HG02885 (cell line): ENCODE measurements at regions not wholly inside any gene's neighbourhood (a gene's known extent, or its start where the extent isn't known, plus 50 kb on each side); places are given as distances from the start of the nearest gene placed in this dataset.
"Not testable (repeated sequence)": the region's sequence is repeated elsewhere in the genome, so short reads cannot be mapped to it uniquely, and the experiment has no call there.

Source experiments
- ATAC-seq: cut with Tn5 transposase; IDR thresholded peaks from one replicate; pipeline ENCODE4 v1.9.1; 2021; ENCODE audit warnings: mild to moderate bottlenecking; ENCODE audit not compliant: unreplicated experiment, poor library complexity

DNA sequence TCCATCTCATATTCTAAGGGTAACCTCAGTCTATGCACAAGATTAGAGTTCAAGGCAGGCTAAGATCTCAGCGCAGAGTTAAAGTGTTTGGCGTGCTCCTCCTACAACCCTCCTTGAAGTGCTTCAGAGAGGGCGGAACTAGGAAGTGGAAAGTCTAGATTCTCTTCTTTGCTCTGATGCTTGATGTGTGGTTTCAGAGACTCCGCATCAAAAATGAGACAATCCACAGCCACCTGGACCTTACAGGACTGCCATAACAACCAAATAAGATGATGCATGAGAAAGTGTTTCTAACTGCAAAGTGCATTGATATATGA lies 161.3 kb upstream of the ATP11B start:
- no peak for ATAC-seq

DNA sequence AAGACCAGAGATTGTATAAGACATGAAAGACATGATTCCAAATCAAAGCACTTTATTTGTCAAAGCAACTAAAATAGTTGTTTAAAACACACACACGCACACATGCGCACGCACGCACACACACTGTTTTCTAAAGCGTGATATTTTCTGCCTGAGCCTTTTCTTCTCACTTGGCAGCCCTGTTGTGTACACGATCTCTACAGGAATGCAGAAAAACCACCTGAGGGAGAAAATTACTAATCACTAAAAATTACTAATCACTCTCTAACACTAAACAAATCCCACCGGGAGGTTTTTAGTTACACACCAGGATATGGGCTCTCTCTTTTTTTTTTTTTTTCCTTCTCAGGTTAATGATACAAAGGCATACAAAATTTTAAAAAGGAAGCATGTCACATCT lies 160.1 kb upstream of the ATP11B start:
- ATAC-seq = no peak

DNA sequence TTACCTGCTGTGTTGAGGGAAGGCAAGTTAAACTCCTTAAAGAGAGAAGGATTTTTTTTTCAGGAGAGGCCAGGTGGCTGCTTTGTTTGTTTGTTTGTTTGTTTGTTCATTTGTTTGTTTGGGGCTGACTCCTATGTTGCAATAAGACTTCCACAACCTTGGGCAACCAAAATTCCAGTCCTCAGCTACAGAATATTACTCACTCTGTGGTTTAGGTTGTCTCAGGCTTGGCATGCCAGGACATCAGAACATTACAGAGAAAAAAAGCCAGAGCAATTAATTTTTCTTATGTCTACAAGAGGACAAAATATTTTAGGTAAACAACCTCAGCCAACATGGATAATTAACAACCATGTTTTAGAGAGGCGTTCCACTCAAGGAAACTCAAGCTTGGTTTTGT lies 156.7 kb upstream of the ATP11B start:
- no peak for ATAC-seq

DNA sequence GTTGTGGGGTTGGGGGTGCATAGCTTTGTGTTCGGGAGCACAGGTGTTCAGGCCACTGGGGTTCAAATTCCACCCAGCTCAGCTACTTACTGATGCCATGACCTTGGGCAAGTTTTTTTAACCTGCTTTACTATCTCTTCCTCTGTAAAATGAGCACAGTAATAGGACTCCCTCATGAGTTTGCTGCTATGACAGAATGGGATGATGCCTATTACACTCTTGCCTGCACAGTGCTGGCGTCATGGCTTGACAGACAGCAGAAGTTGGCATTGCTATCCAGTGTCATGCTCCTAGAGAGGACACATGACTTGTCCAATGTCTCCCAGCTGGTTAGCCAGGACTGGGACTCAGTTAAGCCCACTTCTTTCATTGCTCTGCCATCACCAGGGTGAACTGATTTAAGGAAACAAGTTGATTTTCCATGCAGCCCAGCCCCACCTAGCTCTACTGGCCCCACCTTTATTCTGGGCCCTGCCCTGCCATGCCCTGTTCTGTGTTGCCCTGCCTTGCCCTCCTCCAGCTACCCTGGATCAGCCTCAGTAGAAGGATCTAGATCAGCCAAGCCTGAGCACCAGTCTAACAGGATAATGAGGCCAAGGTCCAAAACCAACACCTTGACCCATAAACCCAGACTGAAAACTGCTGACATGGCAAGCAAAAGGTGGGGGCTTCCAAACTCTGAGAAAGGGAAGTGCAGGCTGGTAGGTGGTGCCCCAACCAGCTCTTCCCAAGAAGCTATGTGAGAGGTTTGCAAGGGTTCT lies 155.8 kb upstream of the ATP11B start:
- ATAC-seq = no peak

DNA sequence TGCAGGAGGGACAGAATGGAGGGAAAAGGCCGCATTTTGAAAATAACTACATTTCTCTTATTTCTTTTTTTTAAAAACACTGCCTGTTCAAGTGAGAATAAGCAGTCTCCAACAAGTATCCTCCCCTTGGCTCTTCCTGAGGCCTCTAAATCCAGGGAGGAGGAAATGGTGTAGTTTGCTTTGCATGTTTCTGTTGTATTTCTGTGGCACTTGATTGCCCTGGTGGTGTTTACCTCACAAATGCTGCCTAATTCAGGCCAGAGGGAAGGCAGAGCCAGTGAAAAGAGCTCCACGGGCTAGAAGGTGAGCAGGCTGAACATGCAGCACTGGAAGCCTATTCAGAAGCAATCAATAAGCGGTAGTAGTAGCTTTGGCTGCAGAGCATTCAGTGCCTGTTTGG lies 149.3 kb upstream of the ATP11B start:
- ATAC-seq = no peak

DNA sequence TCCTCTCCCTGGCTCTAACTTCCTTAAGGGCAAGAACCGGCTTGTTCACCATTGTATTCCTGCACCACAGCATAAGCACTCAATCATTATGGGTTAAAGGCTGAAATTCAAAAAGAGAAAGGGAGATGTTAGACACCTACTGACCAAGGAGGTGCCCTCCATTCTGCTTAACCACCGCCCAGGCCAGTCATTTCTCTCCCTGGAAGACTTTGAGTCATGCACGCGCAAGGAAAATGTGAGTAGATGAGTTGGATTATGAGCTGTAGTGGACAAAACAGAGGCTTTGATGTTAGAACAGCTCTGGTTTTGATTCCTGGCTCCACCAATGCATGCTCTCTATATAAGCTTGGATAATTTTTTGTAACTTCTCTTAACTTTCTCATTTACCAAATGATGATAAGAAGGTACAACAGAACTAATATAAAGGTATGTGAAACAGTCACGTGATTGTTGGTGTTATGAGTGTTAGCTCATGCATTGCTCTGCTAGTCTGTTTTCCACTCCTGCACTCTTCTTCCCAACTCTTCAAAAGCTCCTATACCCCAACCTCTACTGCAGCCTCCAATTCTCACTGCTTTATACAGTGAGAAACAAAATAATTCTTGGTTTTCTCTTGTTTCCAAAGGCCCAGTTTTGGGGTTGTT lies 148.4 kb upstream of the ATP11B start:
- ATAC-seq = peak; percentile 61

DNA sequence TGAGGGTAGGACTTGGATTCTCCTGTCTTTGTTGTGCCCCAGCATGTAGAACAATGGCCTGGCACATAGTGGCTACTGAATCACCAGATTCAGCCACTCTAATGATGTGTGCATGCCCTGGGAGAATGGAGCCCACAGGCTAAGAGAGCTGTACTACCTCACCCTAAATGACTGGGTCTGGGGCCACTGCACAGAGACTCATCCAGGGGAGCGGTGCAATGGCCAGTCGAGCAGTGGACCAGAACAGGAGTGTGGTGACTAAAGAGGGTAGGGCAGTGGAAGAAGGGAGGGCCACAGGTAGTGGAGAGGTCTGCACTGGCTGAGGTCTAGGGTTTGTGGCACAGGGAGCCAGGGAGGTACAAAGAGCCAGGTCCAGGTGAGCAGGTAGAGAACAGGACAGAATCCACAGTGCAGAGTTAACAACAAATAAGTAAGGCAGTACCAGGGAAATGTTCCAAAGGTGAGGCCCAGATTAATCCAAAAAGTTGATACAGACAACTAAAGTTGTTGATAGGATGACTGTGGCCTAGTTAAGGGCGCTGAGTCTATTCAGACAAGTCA lies 142.7 kb upstream of the ATP11B start:
- no peak for ATAC-seq

DNA sequence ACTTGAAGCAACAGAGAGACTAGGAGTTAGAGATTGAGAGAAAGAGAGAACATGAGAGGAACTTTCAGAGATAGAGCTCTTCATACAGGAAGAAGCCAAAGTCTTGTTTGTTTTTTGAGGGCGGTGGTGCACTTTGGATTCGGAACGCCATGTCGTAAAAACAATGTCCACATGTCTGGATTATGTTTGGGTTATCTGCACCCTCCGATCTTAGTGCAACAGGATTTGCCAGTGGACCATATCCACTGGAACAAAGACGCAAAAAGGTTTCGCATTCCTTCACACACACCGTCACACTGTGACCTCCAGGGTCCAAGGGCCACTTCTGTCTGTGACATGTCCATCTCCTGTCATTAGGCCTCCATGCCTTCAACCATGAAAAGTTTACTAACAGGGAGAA lies 141.8 kb upstream of the ATP11B start:
- no peak for ATAC-seq

DNA sequence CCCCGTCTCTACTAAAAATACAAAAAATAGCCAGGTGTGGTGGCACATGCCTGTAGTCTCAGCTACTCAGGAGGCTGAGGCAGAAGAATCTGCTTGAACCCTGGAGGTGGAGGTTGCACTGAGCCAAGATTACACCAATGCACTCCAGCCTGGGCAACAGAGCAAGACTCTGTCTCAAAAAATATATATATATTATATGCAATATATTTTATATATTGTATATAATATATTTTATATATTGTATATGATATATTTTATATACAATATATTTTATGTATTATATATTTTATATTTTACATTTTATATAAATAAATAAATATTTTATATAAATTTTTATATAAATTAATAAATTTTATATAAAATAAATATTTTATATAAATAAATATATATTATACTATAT lies 140.2 kb upstream of the ATP11B start:
- not testable (repeated sequence) for ATAC-seq

DNA sequence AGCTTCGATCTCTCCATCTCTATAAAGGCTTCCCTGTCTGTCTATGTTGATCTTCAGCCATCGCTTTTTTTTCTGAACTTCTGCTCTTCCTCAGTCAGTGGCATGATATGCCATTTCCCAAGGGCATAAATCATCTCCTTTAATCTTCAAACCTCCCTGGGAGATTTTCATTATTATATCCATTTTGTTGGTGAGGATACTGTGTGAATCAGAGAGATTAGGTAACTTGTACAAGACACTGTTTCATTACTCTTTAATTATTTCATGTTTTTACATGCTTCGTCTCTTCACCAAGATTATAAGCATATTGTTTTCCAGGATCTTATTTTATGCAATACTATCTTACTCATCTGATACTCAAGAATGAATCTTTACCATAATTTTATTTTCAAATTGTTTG lies 124.8 kb upstream of the ATP11B start:
- ATAC-seq = no peak

DNA sequence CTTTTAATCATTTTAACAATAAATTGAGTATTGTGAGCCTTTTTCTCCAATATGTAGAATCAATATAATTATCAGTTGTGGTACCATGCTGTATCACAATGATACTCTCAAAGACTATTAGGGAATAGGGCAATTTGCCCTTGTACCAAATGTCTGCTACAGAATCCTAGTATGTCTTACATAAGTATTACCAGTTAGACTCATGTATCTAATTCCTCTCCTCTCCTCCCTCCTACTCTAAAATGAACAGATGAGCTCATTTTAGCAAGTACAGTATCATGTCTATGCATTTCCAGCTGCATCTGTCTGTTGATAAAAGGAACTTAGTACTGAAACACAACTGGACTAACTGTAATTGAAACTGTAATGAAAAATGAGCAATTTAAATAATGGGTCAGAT lies 124.3 kb upstream of the ATP11B start:
- no peak for ATAC-seq

DNA sequence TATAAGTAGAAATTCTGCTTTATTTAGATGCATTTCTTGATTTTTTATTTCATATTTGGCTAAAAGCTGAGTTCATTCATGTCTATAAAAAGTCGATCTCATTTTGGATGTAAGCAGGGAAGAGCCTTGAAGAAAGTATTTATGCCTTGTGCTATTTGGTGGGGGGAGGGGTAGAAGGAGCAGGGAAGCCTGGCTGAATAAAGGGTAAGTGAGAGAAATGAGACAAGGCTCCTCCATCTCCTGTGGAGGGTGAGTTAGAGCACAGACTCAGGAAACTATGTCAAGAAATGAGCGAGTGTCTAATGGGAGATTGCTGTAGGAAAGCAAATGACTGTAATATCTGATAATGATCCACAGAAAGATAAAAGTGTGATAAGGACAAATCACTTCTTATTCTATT lies 121.8 kb upstream of the ATP11B start:
- no peak for ATAC-seq

DNA sequence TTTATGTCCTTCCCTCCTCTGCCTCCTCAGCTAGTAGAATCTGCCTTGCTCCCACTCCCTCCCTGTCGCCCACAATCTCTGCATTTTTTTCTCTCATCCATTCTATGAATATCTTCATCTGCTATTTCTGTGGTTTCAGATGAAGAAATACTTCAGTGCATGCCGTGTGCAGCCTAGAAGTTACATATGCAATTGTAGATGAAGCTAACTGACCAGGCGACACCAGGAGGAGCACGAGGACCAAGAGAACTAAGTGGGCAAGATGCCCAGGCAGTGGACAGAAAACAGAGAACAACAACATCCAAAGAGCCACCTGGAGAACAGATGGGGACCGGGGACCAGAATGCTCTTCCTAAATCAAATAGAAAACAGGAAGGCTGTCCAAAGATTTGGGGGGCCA lies 121.4 kb upstream of the ATP11B start:
- no peak for ATAC-seq

DNA sequence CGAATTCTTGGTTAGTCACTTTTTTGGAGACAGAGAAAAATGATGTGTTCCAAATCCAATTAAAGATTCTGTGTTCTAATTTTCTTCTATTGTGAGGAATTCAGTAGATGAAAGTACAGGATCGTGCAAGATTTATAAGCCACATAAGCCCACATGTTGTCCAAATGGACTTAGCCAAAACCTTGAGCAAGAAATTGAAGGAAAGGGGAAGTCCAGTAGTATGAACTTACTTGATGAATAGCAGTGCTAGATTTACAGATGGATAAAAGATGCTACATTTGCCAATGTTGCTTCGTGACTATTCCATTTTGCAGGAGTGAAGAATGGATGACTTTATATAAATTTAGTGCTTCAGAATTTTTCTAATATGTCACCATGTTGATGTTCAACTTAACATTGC lies 120.0 kb upstream of the ATP11B start:
- no peak for ATAC-seq

DNA sequence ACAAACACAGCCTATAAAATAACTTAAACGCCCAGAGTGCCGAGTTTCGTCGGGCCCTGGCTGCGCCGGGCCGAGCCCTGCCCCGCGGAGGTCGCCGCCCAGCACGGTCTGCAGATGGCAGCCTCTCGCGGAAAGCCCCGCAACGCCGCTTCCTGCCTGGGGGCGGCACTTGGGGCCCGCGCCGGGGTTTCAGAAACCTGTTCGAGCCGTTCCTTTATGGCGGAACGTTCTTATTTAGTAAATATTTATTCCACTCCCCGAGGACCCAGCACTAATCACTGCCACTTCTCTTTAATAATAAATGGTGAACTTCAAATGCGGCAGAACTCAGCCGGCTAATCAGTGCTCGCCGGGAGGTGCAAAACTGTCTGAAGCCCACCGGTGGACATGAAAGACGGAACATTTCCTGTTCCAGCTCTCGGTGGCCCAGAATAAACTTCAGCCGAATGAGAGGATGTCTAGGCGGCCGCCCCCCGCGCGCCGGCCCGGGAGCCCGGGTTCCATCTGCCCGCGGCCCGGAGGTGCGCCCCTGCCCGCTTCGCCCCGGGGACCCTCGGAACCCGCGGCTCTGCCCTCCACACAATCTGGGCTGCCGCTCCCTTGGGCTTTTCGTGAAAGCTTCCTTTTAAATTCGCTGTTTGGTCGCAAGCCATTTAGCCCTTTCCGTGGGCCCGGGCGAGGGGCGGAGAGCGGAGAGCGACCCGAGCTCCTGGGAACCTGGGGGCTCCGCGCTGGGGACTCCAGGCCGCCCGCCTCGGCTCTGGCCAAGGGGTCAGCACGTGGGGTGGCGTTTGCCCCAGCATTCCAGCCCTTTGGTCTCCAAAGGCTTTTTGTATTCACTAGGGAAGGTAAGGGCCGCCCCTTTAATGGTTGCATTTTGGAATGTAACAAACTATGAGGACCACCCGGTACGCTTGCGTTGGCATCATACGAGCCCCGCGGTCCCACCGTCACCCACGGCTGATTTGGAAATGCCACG lies 110.8 kb upstream of the ATP11B start:
- peak; percentile 91 for ATAC-seq

DNA sequence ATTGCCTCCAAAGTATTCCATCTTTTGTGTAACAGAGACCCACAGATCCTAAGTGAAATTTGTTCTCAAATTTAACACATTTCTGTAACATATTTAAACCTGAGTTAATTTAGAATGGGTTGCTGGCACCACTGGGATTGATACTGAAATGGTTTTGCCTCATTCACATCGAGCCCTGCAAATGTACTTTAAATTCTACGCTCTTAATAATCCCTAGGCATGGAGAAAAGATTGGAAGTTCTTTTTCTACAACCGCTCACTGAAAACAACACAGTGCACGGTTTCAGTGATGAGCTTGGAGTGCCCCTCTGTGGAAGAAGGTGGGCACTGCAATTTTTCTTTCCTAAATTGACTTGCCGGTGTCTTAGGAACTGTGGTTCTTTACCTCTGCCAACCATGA lies 109.9 kb upstream of the ATP11B start:
- peak; percentile 70 for ATAC-seq

DNA sequence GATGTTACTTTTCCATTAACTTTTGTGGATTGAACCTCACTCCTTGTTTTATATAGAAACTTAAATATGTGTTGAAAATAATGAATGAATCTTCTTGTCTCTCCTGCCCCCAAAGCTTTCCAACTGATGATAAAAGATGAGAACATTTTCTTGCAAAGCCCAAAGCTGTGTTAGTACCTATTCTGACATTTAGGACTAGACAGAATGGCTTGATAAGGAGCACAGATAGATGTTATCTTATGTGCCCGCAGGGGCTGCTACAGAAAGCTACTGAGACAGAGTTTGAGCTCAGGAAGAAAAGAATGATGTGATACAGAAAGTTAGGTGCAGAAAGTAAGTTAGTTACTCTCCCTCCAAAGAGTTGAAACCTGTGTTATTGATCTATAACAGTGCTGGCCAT lies 109.4 kb upstream of the ATP11B start:
- ATAC-seq = no peak

DNA sequence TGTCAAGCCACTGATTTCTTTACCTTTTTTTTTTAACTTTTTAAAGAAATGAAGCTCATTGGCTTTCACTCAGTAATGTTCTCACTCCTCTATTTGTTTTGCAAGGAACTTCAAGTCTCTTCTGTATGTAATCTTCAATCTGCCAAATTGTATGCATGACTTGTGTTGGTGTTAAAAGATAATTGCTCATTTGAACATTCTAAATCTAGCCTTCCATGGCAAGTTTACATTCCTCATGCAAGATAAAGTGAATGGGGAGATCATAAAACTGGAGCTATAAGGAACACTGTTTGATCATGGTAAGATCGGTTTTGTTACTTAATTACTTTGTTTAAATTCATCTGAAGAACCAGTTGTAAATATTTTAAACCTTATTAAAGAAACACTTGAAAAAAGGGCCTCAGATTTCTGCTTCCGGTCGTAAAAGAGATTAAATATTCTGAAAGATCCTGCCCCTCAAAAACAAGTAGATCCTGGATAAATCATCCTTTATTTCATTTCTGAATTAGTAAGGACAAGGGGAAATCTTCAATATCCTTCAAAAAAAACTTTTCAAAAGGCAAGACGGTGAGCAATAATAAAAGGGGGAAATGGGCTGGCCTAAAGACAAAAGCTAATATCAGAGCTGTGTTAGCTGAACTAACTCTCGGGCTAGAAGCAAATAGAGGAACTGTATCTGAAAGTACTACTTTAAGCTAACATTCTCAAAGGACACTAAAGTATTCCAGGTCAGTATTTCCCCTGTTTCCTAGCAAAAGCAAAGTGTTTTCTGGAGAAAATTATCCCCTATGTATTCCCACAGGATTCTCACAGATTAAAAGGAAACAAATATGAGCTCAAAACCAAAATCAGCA lies 107.0 kb upstream of the ATP11B start:
- ATAC-seq = no peak

DNA sequence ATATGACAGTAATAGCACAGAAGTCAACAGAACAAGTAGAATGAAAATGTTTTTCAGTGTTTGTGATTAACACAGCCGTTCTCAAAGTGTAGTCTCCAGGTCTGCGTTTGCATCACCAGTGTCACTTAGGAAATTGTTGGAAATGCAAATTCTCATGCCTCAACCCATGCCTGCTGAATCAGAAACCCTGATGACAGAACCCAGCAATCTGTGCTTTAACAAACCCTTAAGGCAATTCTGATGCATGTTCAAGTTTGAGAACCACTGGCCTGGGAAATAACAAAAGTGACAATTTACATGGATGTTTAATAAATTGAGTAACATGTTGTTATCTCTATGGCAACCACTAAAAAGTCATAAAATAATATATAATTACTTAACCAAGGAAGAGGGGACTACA lies 103.1 kb upstream of the ATP11B start:
- ATAC-seq = no peak

DNA sequence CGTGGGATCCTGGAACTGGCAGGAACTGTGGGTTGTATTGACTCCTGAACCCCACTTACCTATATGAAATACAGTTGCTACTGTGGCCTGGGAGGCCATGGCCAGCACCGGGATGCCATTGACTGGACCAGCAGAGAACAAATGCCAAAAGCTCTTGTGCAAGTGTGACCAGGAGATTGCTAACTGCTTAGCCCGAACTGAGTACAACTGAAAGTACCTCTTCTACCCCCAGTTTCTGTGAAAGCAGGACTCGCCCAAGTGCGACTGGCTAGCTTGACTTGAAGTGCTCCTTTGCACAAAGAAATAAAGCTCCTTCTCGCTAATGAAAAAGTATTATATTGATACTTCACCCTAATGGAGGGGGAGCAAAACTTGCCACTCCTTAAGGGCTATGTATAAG lies 101.3 kb upstream of the ATP11B start:
- no peak for ATAC-seq
